GM12891 (cell line): ENCODE measurements at regions not wholly inside any gene's neighbourhood (a gene's known extent, or its start where the extent isn't known, plus 50 kb on each side); places are given as distances from the start of the nearest gene placed in this dataset.

Experiments used
- POLR2A ChIP-seq: IDR thresholded peaks from 2 replicates; pipeline ENCODE4 v1.6.1; 2011; ENCODE audit warnings: low read depth, low read length, control low read depth
- POLR2AphosphoS5 ChIP-seq: IDR thresholded peaks from 2 replicates; pipeline ENCODE4 v1.6.1; 2011; ENCODE audit warnings: low read depth, low read length, control low read depth
- POU2F2 ChIP-seq: IDR thresholded peaks from 2 replicates; pipeline ENCODE4 v1.6.1; 2011; ENCODE audit warnings: low read depth, mild to moderate bottlenecking, control low read depth, low read length, moderate library complexity

DNA sequence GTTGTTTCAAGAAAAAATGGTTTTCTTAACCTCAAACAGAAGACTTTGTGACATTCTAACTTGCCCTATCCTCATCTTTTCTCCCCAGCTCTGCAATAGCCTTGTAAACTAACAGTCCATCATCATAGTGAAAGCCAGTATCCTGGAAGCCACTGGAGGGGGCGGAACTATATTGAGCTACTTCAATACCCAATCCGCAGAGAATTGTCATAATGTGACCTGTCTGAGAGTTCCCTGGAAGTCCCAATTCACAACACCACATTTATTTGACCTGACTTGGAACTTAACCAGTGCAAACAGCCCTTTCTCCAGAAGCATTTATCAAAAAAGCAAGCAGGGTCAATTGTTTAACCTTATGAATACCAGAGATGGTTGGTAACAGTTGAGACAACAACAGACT is 747.6 kb upstream of the GRM7 start:
- no peak for TF ChIP-seq POLR2A
- no peak for TF ChIP-seq POLR2AphosphoS5
- TF ChIP-seq POU2F2, result no peak
